OCI-LY1 (cell line): ENCODE measurements at regions not wholly inside any gene's neighbourhood (a gene's known extent, or its start where the extent isn't known, plus 50 kb on each side); places are given as distances from the start of the nearest gene placed in this dataset.

Experiments used
- H2AFZ ChIP-seq: fragments of 200-600 bp; sonication (generic), shearing (Covaris generic); 2 replicates; pipeline ENCODE4 v1.6.0; 2014; ENCODE audit warnings: antibody characterized with exemption, mild to moderate bottlenecking, low read length
- H3F3A ChIP-seq: fragments of 200-600 bp; sonication (generic), shearing (Covaris generic); 2 replicates; pipeline ENCODE4 v1.6.0; 2014; ENCODE audit warnings: mild to moderate bottlenecking, antibody characterized with exemption, low read length, moderate library complexity; ENCODE audit not compliant: insufficient read depth
- H3K27ac ChIP-seq: fragments of 200-600 bp; sonication (generic); 2 replicates; pipeline ENCODE4 v1.5.1; 2014; ENCODE audit warnings: low read length, mixed run types, mild to moderate bottlenecking, low read depth; ENCODE audit not compliant: poor library complexity, severe bottlenecking
- H3K27me3 ChIP-seq: fragments of 200-600 bp; sonication (generic); 2 replicates; pipeline ENCODE4 v1.6.0; 2014; ENCODE audit warnings: antibody characterized with exemption, mild to moderate bottlenecking, low read length, moderate library complexity; ENCODE audit not compliant: insufficient read depth
- H3K36me3 ChIP-seq: fragments of 200-600 bp; sonication (generic); 2 replicates; pipeline ENCODE4 v1.6.1; 2014; ENCODE audit warnings: mild to moderate bottlenecking, antibody characterized with exemption, low read length, moderate library complexity, mixed read lengths; ENCODE audit not compliant: insufficient read depth
- H3K4me1 ChIP-seq: fragments of 200-600 bp; sonication (generic); 2 replicates; pipeline ENCODE4 v1.5.1; 2014; ENCODE audit warnings: mild to moderate bottlenecking, low read length, moderate library complexity; ENCODE audit not compliant: insufficient read depth, severe bottlenecking
- H3K4me2 ChIP-seq: fragments of 200-600 bp; sonication (generic), shearing (Covaris generic); 2 replicates; pipeline ENCODE4 v1.6.1; 2014; ENCODE audit warnings: low read length
- H3K4me3 ChIP-seq: fragments of 200-600 bp; sonication (generic); 2 replicates; pipeline ENCODE4 v1.5.1; 2014; ENCODE audit warnings: low read length, low read depth, mild to moderate bottlenecking, mixed read lengths; ENCODE audit not compliant: poor library complexity, severe bottlenecking
- H3K79me2 ChIP-seq: fragments of 200-600 bp; shearing (Covaris generic); 2 replicates; pipeline ENCODE4 v1.6.1; 2016; ENCODE audit warnings: mixed run types, low read length, mixed read lengths; ENCODE audit not compliant: insufficient read depth
- H3K9ac ChIP-seq: fragments of 200-600 bp; sonication (generic), shearing (Covaris generic); 2 replicates; pipeline ENCODE4 v1.6.1; 2014; ENCODE audit warnings: mild to moderate bottlenecking, low read length, mixed read lengths
- H3K9me2 ChIP-seq: fragments of 200-600 bp; sonication (generic), shearing (Covaris generic); 2 replicates; pipeline ENCODE4 v1.6.1; 2014; ENCODE audit warnings: low read depth, mild to moderate bottlenecking, low read length, mixed read lengths
- H3K9me3 ChIP-seq: fragments of 200-600 bp; shearing (Covaris generic); 2 replicates; pipeline ENCODE4 v1.6.1; 2014; ENCODE audit warnings: low read length, mixed read lengths
- H4K20me1 ChIP-seq: fragments of 200-600 bp; sonication (generic), shearing (Covaris generic); 2 replicates; pipeline ENCODE4 v1.6.0; 2016; ENCODE audit warnings: mild to moderate bottlenecking, low read length; ENCODE audit not compliant: insufficient read depth
- CTCF ChIP-seq: fragments of 200-600 bp; sonication (generic), shearing (Covaris generic); IDR thresholded peaks from 2 replicates; pipeline ENCODE4 v1.5.1; 2017; ENCODE audit warnings: mild to moderate bottlenecking, antibody characterized with exemption, low read length, moderate library complexity, mixed read lengths
- EZH2 ChIP-seq: fragments of 200-600 bp; sonication (generic), shearing (Covaris generic); IDR thresholded peaks from 2 replicates; pipeline ENCODE4 v1.8.0; 2017; ENCODE audit warnings: borderline replicate concordance, mixed run types, mild to moderate bottlenecking, antibody characterized with exemption, low read length, moderate library complexity, mixed read lengths

- peaks cover 12% of the 10 kb centered on the region for H3K4me1 ChIP-seq
- H3F3A ChIP-seq: no peaks in the 10 kb centered on the region
These were observed 93.6 kb upstream of the AGBL1 start for GRCh38 chr15:85986116-85986515.

DNA sequence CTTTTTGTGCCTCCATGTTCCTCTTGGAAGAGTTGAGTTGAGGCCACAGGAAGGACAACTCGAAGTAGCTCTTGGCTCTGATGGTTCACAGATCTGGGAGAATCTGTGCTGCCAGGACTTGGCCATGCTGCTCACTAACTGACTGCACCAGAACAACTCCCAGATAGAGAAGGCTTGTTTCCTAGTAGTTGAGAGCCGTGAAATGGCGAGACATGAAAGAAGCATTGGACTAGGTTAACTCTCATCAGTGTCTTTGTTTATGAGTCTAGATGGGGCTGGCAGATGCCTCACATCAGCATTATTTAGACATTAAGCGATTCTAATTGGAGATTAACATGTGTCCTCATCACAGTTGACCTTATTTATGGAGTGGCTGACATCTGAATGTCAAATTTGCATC lies 92.9 kb upstream of the AGBL1 start:
- H3K9me2 ChIP-seq: no peaks in the 10 kb centered on the region
- peaks cover 12% of the 10 kb centered on the region for H3K4me1 ChIP-seq
- H3K79me2 ChIP-seq: no peaks in the 10 kb centered on the region
- H3K27me3 ChIP-seq: no peaks in the 10 kb centered on the region
- 0 out of 2 replicates have a peak, but pooled peaks cover 3% of the 10 kb centered on the region for H3K9me3 ChIP-seq
- H3F3A ChIP-seq: no peaks in the 10 kb centered on the region
- no peak overlapping the region for H2AFZ ChIP-seq
- H3K4me3 ChIP-seq: no peak overlapping the region
- no peak for TF ChIP-seq EZH2
- TF ChIP-seq CTCF: no peak
- H3K9ac ChIP-seq: no peak overlapping the region
- no peaks in the 10 kb centered on the region; the same call in 1 of the 2 replicates for H3K36me3 ChIP-seq
- H3K4me2 ChIP-seq: no peak overlapping the region
- H4K20me1 ChIP-seq: no peaks in the 10 kb centered on the region
- no peak overlapping the region for H3K27ac ChIP-seq

More at GRCh38 chr15:85986116-85986515, 93.6 kb upstream of the AGBL1 start:
- H3K36me3 ChIP-seq: no peaks in the 10 kb centered on the region; the same call in 1 of the 2 replicates
- H3K27me3 ChIP-seq: no peaks in the 10 kb centered on the region
- H2AFZ ChIP-seq: no peak overlapping the region
- 0 out of 2 replicates have a peak, but pooled peaks cover 3% of the 10 kb centered on the region for H3K9me3 ChIP-seq
- no peaks in the 10 kb centered on the region for H4K20me1 ChIP-seq
- no peak overlapping the region for H3K4me2 ChIP-seq
- H3K9ac ChIP-seq: no peak overlapping the region
- TF ChIP-seq CTCF (no peak), EZH2 (no peak)
- H3K79me2 ChIP-seq: no peaks in the 10 kb centered on the region
- H3K27ac ChIP-seq: no peak overlapping the region
- H3K4me3 ChIP-seq: no peak overlapping the region
- no peaks in the 10 kb centered on the region for H3K9me2 ChIP-seq

DNA sequence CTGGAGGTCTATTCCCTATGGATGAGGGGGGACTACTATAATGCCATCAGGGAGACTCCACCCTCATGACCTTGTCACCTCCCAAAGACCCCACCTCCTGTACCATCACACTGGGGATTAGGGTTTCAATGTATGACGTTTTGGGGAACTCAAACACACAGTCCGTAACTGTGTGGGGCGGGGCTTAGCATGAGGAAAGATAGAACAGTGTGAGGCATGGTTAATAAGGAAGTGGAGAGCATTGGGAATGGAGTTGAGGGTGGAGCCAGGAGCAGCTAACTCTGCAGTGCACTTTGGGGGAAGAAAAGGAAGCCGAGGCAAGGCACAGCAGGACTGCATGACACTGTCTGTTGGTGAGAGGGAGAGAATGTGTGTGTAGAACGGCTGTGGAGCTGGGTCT lies 90.9 kb upstream of the AGBL1 start:
- peaks cover 12% of the 10 kb centered on the region for H3K4me1 ChIP-seq
- H3K4me2 ChIP-seq: no peak overlapping the region
- no peaks in the 10 kb centered on the region for H3K9me2 ChIP-seq
- H3F3A ChIP-seq: no peaks in the 10 kb centered on the region
- H3K27ac ChIP-seq: no peak overlapping the region
- no peaks in the 10 kb centered on the region for H3K9me3 ChIP-seq
- no peaks in the 10 kb centered on the region; the same call in 1 of the 2 replicates for H3K36me3 ChIP-seq
- H2AFZ ChIP-seq: no peak overlapping the region
- TF ChIP-seq EZH2 (no peak), CTCF (no peak)
- H3K27me3 ChIP-seq: no peaks in the 10 kb centered on the region
- no peaks in the 10 kb centered on the region for H3K79me2 ChIP-seq
- H3K9ac ChIP-seq: no peak overlapping the region
- H3K4me3 ChIP-seq: no peak overlapping the region
- no peaks in the 10 kb centered on the region for H4K20me1 ChIP-seq
